GM12872 (cell line): ENCODE measurements at regions not wholly inside any gene's neighbourhood (a gene's known extent, or its start where the extent isn't known, plus 50 kb on each side); places are given as distances from the start of the nearest gene placed in this dataset.

Source experiments
- TF ChIP-seq, protein P1 (sequence below): IDR thresholded peaks from 3 replicates; pipeline ENCODE4 v1.5.1; 2011; ENCODE audit warnings: low read depth, mild to moderate bottlenecking, low read length, moderate library complexity; ENCODE audit not compliant: insufficient read depth

- TF ChIP-seq, protein P1, sequence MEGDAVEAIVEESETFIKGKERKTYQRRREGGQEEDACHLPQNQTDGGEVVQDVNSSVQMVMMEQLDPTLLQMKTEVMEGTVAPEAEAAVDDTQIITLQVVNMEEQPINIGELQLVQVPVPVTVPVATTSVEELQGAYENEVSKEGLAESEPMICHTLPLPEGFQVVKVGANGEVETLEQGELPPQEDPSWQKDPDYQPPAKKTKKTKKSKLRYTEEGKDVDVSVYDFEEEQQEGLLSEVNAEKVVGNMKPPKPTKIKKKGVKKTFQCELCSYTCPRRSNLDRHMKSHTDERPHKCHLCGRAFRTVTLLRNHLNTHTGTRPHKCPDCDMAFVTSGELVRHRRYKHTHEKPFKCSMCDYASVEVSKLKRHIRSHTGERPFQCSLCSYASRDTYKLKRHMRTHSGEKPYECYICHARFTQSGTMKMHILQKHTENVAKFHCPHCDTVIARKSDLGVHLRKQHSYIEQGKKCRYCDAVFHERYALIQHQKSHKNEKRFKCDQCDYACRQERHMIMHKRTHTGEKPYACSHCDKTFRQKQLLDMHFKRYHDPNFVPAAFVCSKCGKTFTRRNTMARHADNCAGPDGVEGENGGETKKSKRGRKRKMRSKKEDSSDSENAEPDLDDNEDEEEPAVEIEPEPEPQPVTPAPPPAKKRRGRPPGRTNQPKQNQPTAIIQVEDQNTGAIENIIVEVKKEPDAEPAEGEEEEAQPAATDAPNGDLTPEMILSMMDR, result no peak
Observed at GRCh38 chrX:40291553-40291952, 193.8 kb upstream of the BCOR start.

GRCh38 chrX:40290517-40290916 is 192.8 kb upstream of the BCOR start:
- TF ChIP-seq, protein P1, result no peak

- TF ChIP-seq, protein P1, result no peak
Observed at GRCh38 chrX:40285876-40286275, 188.1 kb upstream of the BCOR start.

GRCh38 chrX:40284852-40285251 is 187.1 kb upstream of the BCOR start:
- TF ChIP-seq, protein P1, result no peak

DNA sequence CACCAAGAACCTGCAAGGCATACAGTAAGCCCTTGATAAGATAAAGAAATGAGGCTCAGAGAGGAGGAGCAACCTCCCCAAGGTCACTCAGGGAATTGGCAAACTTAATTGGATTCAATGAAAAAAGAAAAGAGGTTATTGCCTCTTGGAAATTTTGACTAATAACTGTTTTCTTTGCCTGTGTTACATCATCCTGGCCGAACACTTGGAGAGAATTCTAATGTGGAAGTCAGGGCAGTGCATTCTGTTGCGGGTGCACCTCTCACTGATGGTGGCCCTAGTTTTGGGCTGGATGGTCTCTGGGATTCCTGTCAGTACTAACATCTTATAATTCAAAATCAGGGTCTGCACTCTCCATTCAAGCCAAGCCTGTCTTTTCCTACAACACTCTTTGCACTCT is 186.2 kb upstream of the BCOR start:
- TF ChIP-seq, protein P1, result no peak

DNA sequence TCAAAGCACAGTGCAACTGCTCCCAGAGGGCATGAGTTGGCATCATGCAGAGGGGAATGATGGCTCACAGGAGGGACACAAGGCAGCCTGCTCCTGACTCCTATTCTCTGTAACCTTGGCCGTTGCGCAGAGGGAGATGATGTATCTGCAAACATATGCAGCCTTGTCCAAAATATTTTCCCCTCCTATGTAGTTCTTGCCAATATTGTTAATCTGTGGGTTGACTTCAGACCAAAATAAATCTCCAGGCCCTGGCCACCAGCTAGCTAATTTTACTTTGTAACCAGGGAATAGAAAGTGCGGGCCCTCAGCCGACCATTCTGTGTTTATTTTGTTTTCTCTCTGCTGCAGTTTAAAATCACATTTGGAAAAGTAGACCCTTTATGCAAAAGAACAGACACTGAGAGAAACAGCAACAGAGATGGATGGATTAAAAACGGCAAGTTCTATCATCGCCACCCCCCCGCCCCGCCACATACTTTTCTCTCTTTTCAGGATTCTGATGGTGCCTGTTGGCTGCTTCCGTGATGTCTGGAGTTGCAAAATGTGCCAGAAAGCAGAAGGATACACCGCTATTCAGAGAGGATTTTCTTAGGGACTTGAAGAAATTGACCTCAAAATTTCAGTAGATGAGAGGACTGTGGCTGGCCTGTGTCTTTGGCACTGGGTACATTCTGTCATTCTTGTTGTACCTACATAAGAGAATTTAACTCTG is 185.3 kb upstream of the BCOR start:
- TF ChIP-seq, protein P1, result no peak

DNA sequence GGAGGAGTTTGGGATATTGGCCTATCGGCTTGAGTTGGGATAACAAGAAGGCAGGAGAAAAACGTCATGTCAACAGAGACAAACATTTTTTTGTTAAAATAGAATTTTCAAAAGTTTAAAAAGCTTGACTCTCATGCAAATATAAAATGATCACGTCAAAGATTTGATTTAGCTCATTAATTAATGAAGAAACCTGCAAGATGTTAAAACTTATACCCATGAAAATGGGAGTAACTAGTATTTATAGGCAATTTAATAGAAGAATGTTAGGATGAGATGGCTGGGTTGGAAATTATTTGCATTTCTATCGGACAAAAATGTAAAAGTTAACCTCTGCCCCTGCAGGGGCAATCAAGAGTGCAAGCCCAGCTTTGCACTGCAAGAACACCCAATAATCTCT is 184.6 kb upstream of the BCOR start:
- TF ChIP-seq, protein P1, result no peak
